H1 (cell line): ENCODE measurements at regions not wholly inside any gene's neighbourhood (a gene's known extent, or its start where the extent isn't known, plus 50 kb on each side); places are given as distances from the start of the nearest gene placed in this dataset.

Experiments used
- CTCF ChIP-seq, 3 experiments: IDR thresholded peaks; 1 replicate in 2 of 3; 2 replicates in 1 of 3; pipeline versions ENCODE4 v1.5.1 to v1.6.1; 2011; ENCODE audit warnings: low read length in 3 of 3, mild to moderate bottlenecking in 3 of 3, inconsistent platforms in 2 of 3, low read depth in 1 of 3, moderate library complexity in 1 of 3; ENCODE audit not compliant: insufficient read depth in 1 of 3; ENCODE audit errors: control extremely low read depth in 1 of 3
- EGR1 ChIP-seq: IDR thresholded peaks from 2 replicates; pipeline ENCODE4 v1.6.1; 2011; ENCODE audit warnings: low read depth, low read length, borderline replicate concordance
- EP300 ChIP-seq, 2 experiments: IDR thresholded peaks; 1 replicate in 1 of 2; 2 replicates in 1 of 2; pipeline ENCODE4 v1.6.1; 2011 to 2012; ENCODE audit warnings: low read depth in 2 of 2, low read length in 2 of 2, mild to moderate bottlenecking in 2 of 2, borderline replicate concordance in 1 of 2, inconsistent platforms in 1 of 2, moderate library complexity in 1 of 2
- EZH2 ChIP-seq: fragments of 200-600 bp; sonication (generic); IDR thresholded peaks from 2 replicates; pipeline ENCODE4 v1.7.1; 2012; ENCODE audit warnings: low read depth, mild to moderate bottlenecking, moderate library complexity, low read length, inconsistent platforms; ENCODE audit not compliant: severe bottlenecking
- GABPA ChIP-seq: IDR thresholded peaks from 2 replicates; pipeline ENCODE4 v1.6.1; 2011; ENCODE audit warnings: mild to moderate bottlenecking, low read length, moderate library complexity, borderline replicate concordance; ENCODE audit not compliant: insufficient read depth
- JUND ChIP-seq: IDR thresholded peaks from 2 replicates; pipeline ENCODE4 v1.6.1; 2011; ENCODE audit warnings: mild to moderate bottlenecking, improper control_type of control experiment, low read length
- MAX ChIP-seq: IDR thresholded peaks from 2 replicates; pipeline ENCODE4 v1.6.1; 2012; ENCODE audit warnings: inconsistent platforms
- PHF8 ChIP-seq: fragments of 200-600 bp; sonication (generic); conservative IDR thresholded peaks from 2 replicates; pipeline ENCODE4 v1.7.1; 2012; ENCODE audit warnings: low read depth, mild to moderate bottlenecking, inconsistent platforms, low read length, moderate library complexity
- POLR2A ChIP-seq, 2 experiments: IDR thresholded peaks; 1 replicate in 1 of 2; 2 replicates in 1 of 2; pipeline ENCODE4 v1.6.1; 2011; ENCODE audit warnings: low read depth in 2 of 2, low read length in 2 of 2, mild to moderate bottlenecking in 2 of 2; ENCODE audit errors: control extremely low read depth in 1 of 2
- SIN3A ChIP-seq, 2 experiments: IDR thresholded peaks in 1 of 2; conservative IDR thresholded peaks in 1 of 2; 2 replicates each; pipeline ENCODE4 v1.6.1; 2011 to 2012; ENCODE audit warnings: low read length in 2 of 2, improper control_type of control experiment in 1 of 2, low read depth in 1 of 2, mild to moderate bottlenecking in 1 of 2
- SP1 ChIP-seq: IDR thresholded peaks from 2 replicates; pipeline ENCODE4 v1.6.1; 2011; ENCODE audit warnings: low read depth, low read length
- SP4 ChIP-seq: IDR thresholded peaks from 2 replicates; pipeline ENCODE4 v1.6.1; 2012; ENCODE audit warnings: low read length, inconsistent platforms
- YY1 ChIP-seq: IDR thresholded peaks from 2 replicates; pipeline ENCODE4 v1.6.1; 2011; ENCODE audit warnings: low read depth, mild to moderate bottlenecking, low read length
- ZNF274 ChIP-seq: IDR thresholded peaks from 2 replicates; pipeline ENCODE4 v1.7.0; 2012; ENCODE audit warnings: low read length, borderline replicate concordance; ENCODE audit errors: extremely low read depth

- TF ChIP-seq MAX (no peak), PHF8 (no peak), CTCF (IDR thresholded peaks at IDR 0.05; ENCODE audit: control extremely low read depth in 1 of 3, insufficient read depth in 1 of 3, low read depth in 1 of 3, low read length in 3 of 3) (no peak), JUND (no peak), POLR2A (IDR thresholded peaks at IDR 0.05; ENCODE audit: control extremely low read depth in 1 of 2, low read depth in 2 of 2, low read length in 2 of 2) (no peak), EP300 (IDR thresholded peaks at IDR 0.05; ENCODE audit: borderline replicate concordance in 1 of 2, low read depth in 2 of 2, low read length in 2 of 2) (no peak), EZH2 (no peak), YY1 (no peak), SP4 (no peak), EGR1 (no peak), GABPA (no peak), SIN3A (conservative IDR thresholded peaks at IDR 0.05 in 1 of 2, IDR thresholded peaks at IDR 0.05 in 1 of 2; ENCODE audit: low read depth in 1 of 2, low read length in 2 of 2) (no peak), SP1 (no peak), ZNF274 (no peak)
These were observed 78.1 kb upstream of the XYLT1 start for GRCh38 chr16:17548825-17549224.
